ENCODE measurements at regions not wholly inside any gene's neighbourhood (a gene's known extent, or its start where the extent isn't known, plus 50 kb on each side); places are given as distances from the start of the nearest gene placed in this dataset.

- peak overlapping the region; percentile 72 for H3K27ac ChIP-seq
- TF ChIP-seq CTCF (IDR thresholded peaks at IDR 0.05) (no peak), ZFX (IDR thresholded peaks at IDR 0.05; ENCODE audit: borderline replicate concordance) (no peak)
Observed at GRCh38 chr5:91885291-91886265, 502.5 kb upstream of the ARRDC3 start.

GRCh38 chr5:91884036-91884435 lies 500.9 kb upstream of the ARRDC3 start:
- TF ChIP-seq ZFX (IDR thresholded peaks at IDR 0.05; ENCODE audit: borderline replicate concordance) (no peak), CTCF (IDR thresholded peaks at IDR 0.05) (no peak)
- H3K27ac ChIP-seq = peak overlapping the region; percentile 72

GRCh38 chr5:91875196-91875779 lies 492.2 kb upstream of the ARRDC3 start:
- TF ChIP-seq CTCF (IDR thresholded peaks at IDR 0.05) (no peak), ZFX (IDR thresholded peaks at IDR 0.05; ENCODE audit: borderline replicate concordance) (no peak)
- H3K27ac ChIP-seq = no peak overlapping the region

- H3K27ac ChIP-seq = no peak overlapping the region
- TF ChIP-seq ZFX (IDR thresholded peaks at IDR 0.05; ENCODE audit: borderline replicate concordance) (no peak), CTCF (IDR thresholded peaks at IDR 0.05) (no peak)
Observed at GRCh38 chr5:91867799-91868198, 484.7 kb upstream of the ARRDC3 start.

- no peak overlapping the region for H3K27ac ChIP-seq
- no peak for TF ChIP-seq CTCF (IDR thresholded peaks at IDR 0.05)
- no peak for TF ChIP-seq ZFX (IDR thresholded peaks at IDR 0.05; ENCODE audit: borderline replicate concordance)
Observed at GRCh38 chr5:91865915-91866314, 482.8 kb upstream of the ARRDC3 start.

GRCh38 chr5:91864962-91865361 lies 481.8 kb upstream of the ARRDC3 start:
- TF ChIP-seq ZFX (IDR thresholded peaks at IDR 0.05; ENCODE audit: borderline replicate concordance) = no peak
- TF ChIP-seq CTCF (IDR thresholded peaks at IDR 0.05) = no peak
- H3K27ac ChIP-seq = no peak overlapping the region

GRCh38 chr5:91851670-91852069 lies 468.6 kb upstream of the ARRDC3 start:
- no peak overlapping the region for H3K27ac ChIP-seq
- TF ChIP-seq ZFX (IDR thresholded peaks at IDR 0.05; ENCODE audit: borderline replicate concordance) = no peak
- TF ChIP-seq CTCF (IDR thresholded peaks at IDR 0.05) = no peak
